HUES64 (cell line): ENCODE measurements at regions not wholly inside any gene's neighbourhood (a gene's known extent, or its start where the extent isn't known, plus 50 kb on each side); places are given as distances from the start of the nearest gene placed in this dataset.
A peak's percentile ranks its signal among the peaks of the same experiment; 100 is the strongest.
"Not testable (repeated sequence)": the region's sequence is repeated elsewhere in the genome, so short reads cannot be mapped to it uniquely, and the experiment has no call there.

ENCODE experiments used
- H3K27ac ChIP-seq: 2 replicates; pipeline ENCODE4 v1.7.0; 2013; ENCODE audit warnings: low read depth, low read length, inconsistent platforms
- H3K27me3 ChIP-seq: 2 replicates; pipeline ENCODE4 v1.6.1; 2013; ENCODE audit warnings: mild to moderate bottlenecking, low read length; ENCODE audit not compliant: insufficient read depth
- H3K36me3 ChIP-seq: 2 replicates; pipeline ENCODE4 v1.6.1; 2013; ENCODE audit warnings: mild to moderate bottlenecking, low read length; ENCODE audit not compliant: insufficient read depth
- H3K4me1 ChIP-seq: 2 replicates; pipeline ENCODE4 v1.6.1; 2013; ENCODE audit warnings: mild to moderate bottlenecking, low read length, moderate library complexity; ENCODE audit not compliant: insufficient read depth
- H3K4me3 ChIP-seq: 2 replicates; pipeline ENCODE4 v1.5.1; 2013; ENCODE audit warnings: mild to moderate bottlenecking, low read length, moderate library complexity
- H3K9ac ChIP-seq: 2 replicates; pipeline ENCODE4 v1.6.1; 2013; ENCODE audit warnings: mild to moderate bottlenecking, low read depth, low read length
- H3K9me3 ChIP-seq: 2 replicates; pipeline ENCODE4 v1.6.1; 2013; ENCODE audit warnings: low read depth, low read length; ENCODE audit not compliant: insufficient read depth
- WGBS: fragments of 150-250, 120-280 bp; methylation state at CpG from one replicate; pipeline ENCODE4 v1.1.7; 2013; ENCODE audit warnings: missing lambda C conversion rate; 5-methylcytosine and 5-hydroxymethylcytosine counted together

- no peak overlapping the region for H3K9ac ChIP-seq
- no peak overlapping the region for H3K27ac ChIP-seq
- H3K36me3 ChIP-seq: no peaks in the 10 kb centered on the region
- H3K4me1 ChIP-seq: peaks cover 30% of the 10 kb centered on the region
- 100% methylated on average over 1 of the region's 1 CpG for WGBS
- H3K27me3 ChIP-seq: no peaks in the 10 kb centered on the region
- H3K9me3 ChIP-seq: no peaks in the 10 kb centered on the region
- no peak overlapping the region for H3K4me3 ChIP-seq
These were observed 696.5 kb downstream of the TDRD15 start for GRCh38 chr2:21820271-21820670.

- Histone ChIP-seq H3K27me3 (no peaks in the 10 kb centered on the region), H3K27ac (peak overlapping the region; percentile 32; the same call in 1 of the 2 replicates), H3K9ac (no peak overlapping the region), H3K4me3 (no peak overlapping the region), H3K9me3 (no peaks in the 10 kb centered on the region), H3K4me1 (peaks cover 30% of the 10 kb centered on the region), H3K36me3 (no peaks in the 10 kb centered on the region)
- WGBS: 52% methylated on average over 3 of the region's 6 CpGs
These were observed 698.0 kb downstream of the TDRD15 start for GRCh38 chr2:21821672-21822227.

GRCh38 chr2:21822505-21822904 lies 698.7 kb downstream of the TDRD15 start:
- no peak overlapping the region for H3K27ac ChIP-seq
- peaks cover 30% of the 10 kb centered on the region for H3K4me1 ChIP-seq
- no peaks in the 10 kb centered on the region for H3K9me3 ChIP-seq
- H3K4me3 ChIP-seq: no peak overlapping the region
- no peak overlapping the region for H3K9ac ChIP-seq
- no peaks in the 10 kb centered on the region for H3K27me3 ChIP-seq
- no peaks in the 10 kb centered on the region for H3K36me3 ChIP-seq
- 79% methylated on average over 2 of the region's 2 CpGs for WGBS

GRCh38 chr2:21833767-21834166 lies 710.0 kb downstream of the TDRD15 start:
- H3K36me3 ChIP-seq: no peaks in the 10 kb centered on the region
- no peak overlapping the region for H3K4me3 ChIP-seq
- no peaks in the 10 kb centered on the region for H3K27me3 ChIP-seq
- no peaks in the 10 kb centered on the region for H3K4me1 ChIP-seq
- 100% methylated on average over 2 of the region's 2 CpGs for WGBS
- no peak overlapping the region for H3K27ac ChIP-seq
- H3K9ac ChIP-seq: no peak overlapping the region
- H3K9me3 ChIP-seq: no peaks in the 10 kb centered on the region

GRCh38 chr2:21836261-21836660 lies 712.5 kb downstream of the TDRD15 start:
- H3K36me3 ChIP-seq: no peaks in the 10 kb centered on the region
- peaks cover 5% of the 10 kb centered on the region; the same call in 1 of the 2 replicates for H3K4me1 ChIP-seq
- no peaks in the 10 kb centered on the region for H3K27me3 ChIP-seq
- H3K27ac ChIP-seq: no peak overlapping the region
- no peak overlapping the region for H3K4me3 ChIP-seq
- H3K9me3 ChIP-seq: no peaks in the 10 kb centered on the region
- no peak overlapping the region for H3K9ac ChIP-seq
- 94% methylated on average over 3 of the region's 3 CpGs for WGBS

- Histone ChIP-seq H3K9me3 (no peaks in the 10 kb centered on the region), H3K9ac (no peak overlapping the region), H3K27ac (no peak overlapping the region), H3K36me3 (no peaks in the 10 kb centered on the region), H3K4me3 (no peak overlapping the region), H3K4me1 (peaks cover 9% of the 10 kb centered on the region; the same call in 1 of the 2 replicates), H3K27me3 (no peaks in the 10 kb centered on the region)
- 100% methylated on average over 1 of the region's 1 CpG for WGBS
These were observed 713.0 kb downstream of the TDRD15 start for GRCh38 chr2:21836719-21837118.

- H3K27me3 ChIP-seq: no peaks in the 10 kb centered on the region
- WGBS: 95% methylated on average over 1 of the region's 5 CpGs
- no peak overlapping the region for H3K4me3 ChIP-seq
- H3K36me3 ChIP-seq: no peaks in the 10 kb centered on the region
- no peak overlapping the region for H3K27ac ChIP-seq
- H3K9me3 ChIP-seq: no peaks in the 10 kb centered on the region
- H3K9ac ChIP-seq: no peak overlapping the region
- H3K4me1 ChIP-seq: peaks cover 13% of the 10 kb centered on the region; the same call in 1 of the 2 replicates
These were observed 713.6 kb downstream of the TDRD15 start for GRCh38 chr2:21837168-21837960.

- WGBS: 49% methylated on average over 3 of the region's 3 CpGs
These were observed 717.6 kb downstream of the TDRD15 start for GRCh38 chr2:21841341-21841740.

GRCh38 chr2:21850367-21850766 lies 726.6 kb downstream of the TDRD15 start:
- not testable (repeated sequence) for H3K27me3 ChIP-seq, H3K9ac ChIP-seq, H3K27ac ChIP-seq, H3K36me3 ChIP-seq, H3K4me3 ChIP-seq, H3K4me1 ChIP-seq, H3K9me3 ChIP-seq
- WGBS: 95% methylated on average over 7 of the region's 7 CpGs

More at GRCh38 chr2:21841341-21841740, 717.6 kb downstream of the TDRD15 start:
- H3K4me3 ChIP-seq: no peak overlapping the region
- peak overlapping the region; percentile 9; the same call in 1 of the 2 replicates for H3K27ac ChIP-seq
- H3K9me3 ChIP-seq: no peaks in the 10 kb centered on the region
- no peaks in the 10 kb centered on the region for H3K27me3 ChIP-seq
- H3K9ac ChIP-seq: no peak overlapping the region
- peaks cover 13% of the 10 kb centered on the region; the same call in 1 of the 2 replicates for H3K4me1 ChIP-seq
- H3K36me3 ChIP-seq: no peaks in the 10 kb centered on the region

GRCh38 chr2:21854938-21855337 lies 731.2 kb downstream of the TDRD15 start:
- Histone ChIP-seq H3K9me3 (no peaks in the 10 kb centered on the region), H3K36me3 (no peaks in the 10 kb centered on the region), H3K4me3 (no peak overlapping the region), H3K27me3 (no peaks in the 10 kb centered on the region), H3K9ac (no peak overlapping the region), H3K27ac (no peak overlapping the region), H3K4me1 (no peaks in the 10 kb centered on the region)
- 86% methylated on average over 3 of the region's 3 CpGs for WGBS

GRCh38 chr2:21856708-21857107 lies 732.9 kb downstream of the TDRD15 start:
- Histone ChIP-seq H3K9ac (no peak overlapping the region), H3K36me3 (no peaks in the 10 kb centered on the region), H3K4me3 (no peak overlapping the region), H3K9me3 (no peaks in the 10 kb centered on the region), H3K4me1 (no peaks in the 10 kb centered on the region), H3K27me3 (no peaks in the 10 kb centered on the region), H3K27ac (no peak overlapping the region)
- 76% methylated on average over 3 of the region's 3 CpGs for WGBS
